ENCODE measurements at regions not wholly inside any gene's neighbourhood (a gene's known extent, or its start where the extent isn't known, plus 50 kb on each side); places are given as distances from the start of the nearest gene placed in this dataset.

DNA sequence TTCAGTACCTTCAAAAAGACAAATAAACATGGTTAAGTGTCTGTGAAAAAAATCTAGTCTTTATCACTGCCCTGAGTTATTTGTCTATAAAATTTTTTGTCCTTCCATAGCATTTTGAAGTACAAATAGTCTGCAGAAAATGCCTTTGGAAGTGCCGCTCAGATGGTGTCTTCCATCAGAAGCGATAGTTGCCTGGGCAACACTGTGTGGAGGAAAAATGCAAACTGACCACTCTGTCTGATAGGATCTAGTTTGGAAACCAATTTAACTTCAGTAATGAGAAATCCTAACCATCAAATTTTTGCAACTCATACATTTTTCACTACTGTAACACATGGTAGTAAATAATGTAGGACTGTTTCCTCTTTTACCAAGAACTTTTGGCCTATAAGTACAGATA, 449.9 kb downstream of the PRELID2 start:
- intact Hi-C loops (cut with micrococcal nuclease), result no loop called here

DNA sequence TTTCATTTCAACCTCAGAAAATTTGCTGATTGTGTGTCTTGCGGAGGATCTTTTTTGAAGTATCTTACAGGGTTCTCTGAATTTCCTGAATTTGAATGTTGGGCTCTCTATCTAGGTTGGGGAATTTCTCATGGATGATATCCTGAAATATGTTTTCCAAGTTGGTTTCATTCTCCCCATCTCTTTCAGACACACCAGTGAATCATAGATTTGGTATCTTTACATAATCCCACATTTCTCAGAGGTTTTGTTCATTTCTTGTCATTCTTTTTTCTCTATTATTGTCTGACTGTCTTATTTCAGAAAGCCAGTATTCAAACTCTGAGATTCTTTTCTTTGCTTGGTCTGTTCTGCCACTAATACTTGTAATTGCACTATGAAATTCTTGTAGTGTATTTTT, 456.9 kb downstream of the PRELID2 start:
- intact Hi-C loops (cut with micrococcal nuclease), result no loop called here

DNA sequence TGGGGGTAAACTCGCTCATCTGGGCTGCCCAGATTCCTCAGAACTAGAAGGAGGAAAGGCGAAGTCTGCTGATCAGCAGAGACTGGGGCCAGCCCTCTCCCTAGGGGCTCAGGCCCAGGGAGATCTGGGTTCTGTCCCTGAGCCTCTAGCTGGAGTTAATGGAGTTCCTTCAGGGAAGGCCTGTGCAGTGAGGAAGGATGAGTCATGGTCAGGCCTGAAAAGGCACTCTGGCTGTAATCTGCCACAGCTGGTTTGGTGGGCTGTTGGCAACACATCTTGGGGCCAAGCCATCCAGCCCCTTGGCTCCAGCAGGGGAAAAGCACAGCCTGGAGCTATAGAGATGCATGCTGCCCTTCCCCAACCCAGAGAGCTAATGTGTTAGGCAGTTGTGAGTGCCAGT, 459.6 kb downstream of the PRELID2 start:
- intact Hi-C loops (cut with micrococcal nuclease), result no loop called here

DNA sequence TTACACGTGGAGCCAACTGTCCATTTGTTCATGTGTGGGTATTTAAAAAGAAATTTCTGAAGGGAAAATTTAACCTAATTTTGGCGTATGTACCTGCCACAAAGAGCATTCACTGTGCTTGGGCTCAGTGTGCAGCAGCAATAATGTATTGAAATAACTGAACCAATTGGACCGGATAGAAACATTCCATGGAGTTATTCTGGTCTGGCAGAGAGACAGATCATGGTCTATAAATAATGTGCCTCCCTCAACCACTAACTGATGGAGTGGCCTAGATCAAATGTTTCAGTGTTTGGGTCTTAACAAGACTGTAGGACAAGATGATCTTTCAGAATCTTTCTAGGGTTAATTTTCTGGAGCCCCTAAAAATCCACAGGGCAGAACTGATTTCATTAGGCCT, 469.7 kb downstream of the PRELID2 start:
- intact Hi-C loops (cut with micrococcal nuclease), result no loop called here

DNA sequence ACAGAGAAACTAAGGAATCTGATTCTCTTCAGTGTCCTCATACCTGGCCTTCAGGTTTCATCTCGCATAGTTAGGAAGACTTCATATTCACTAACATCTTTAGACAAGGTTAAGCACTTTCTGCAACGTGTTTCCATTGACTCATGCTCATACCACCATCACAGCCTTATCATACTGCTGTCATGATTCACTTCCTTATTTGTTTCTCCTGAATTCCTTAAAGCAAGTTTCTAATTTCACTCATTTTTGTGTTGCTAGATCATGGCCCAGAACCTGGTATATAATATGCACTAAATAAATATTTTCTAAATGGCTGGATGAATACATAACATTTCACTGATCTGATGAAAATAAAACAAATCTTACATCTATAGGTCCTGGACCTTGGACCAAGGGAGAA, 472.9 kb downstream of the PRELID2 start:
- intact Hi-C loops (cut with micrococcal nuclease), result no loop called here

DNA sequence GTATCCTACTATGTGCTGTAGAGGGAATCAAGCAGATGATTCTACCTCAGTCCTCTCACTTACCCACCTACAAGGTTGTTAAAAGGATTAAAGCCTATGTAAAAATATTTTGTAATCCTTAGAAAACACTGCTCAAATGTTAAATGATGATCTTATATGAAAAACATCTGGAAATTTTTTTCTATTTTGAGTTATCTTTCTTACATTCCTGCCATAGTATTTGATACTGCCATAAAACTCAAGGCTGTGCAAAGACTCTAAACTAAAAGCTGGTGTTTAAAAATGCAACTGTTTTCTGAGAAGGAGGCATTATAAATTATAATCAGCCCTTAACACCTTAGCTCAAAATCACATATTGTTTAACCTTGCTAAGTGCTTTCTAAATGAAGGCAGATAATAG, 474.2 kb downstream of the PRELID2 start:
- intact Hi-C loops (cut with micrococcal nuclease), result no loop called here

DNA sequence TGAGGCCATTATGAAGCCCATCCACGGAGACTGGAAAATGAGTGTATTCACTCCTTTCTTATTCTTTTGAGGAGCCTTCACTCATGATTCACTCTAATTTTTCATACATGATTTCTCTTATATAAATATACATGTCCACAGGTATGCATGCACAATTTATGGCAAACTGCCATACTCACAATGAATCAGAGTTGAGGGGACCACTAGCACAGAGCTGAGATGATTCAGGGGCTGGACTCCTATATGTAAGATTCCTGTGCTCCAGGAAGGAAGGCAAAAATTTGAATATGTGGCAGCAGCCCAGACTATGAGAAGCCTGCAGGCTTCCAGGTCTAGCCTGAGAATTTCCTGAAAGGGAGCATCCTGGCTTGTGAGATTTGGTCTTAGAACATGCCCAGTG, 484.6 kb downstream of the PRELID2 start:
- intact Hi-C loops (cut with micrococcal nuclease), result no loop called here

DNA sequence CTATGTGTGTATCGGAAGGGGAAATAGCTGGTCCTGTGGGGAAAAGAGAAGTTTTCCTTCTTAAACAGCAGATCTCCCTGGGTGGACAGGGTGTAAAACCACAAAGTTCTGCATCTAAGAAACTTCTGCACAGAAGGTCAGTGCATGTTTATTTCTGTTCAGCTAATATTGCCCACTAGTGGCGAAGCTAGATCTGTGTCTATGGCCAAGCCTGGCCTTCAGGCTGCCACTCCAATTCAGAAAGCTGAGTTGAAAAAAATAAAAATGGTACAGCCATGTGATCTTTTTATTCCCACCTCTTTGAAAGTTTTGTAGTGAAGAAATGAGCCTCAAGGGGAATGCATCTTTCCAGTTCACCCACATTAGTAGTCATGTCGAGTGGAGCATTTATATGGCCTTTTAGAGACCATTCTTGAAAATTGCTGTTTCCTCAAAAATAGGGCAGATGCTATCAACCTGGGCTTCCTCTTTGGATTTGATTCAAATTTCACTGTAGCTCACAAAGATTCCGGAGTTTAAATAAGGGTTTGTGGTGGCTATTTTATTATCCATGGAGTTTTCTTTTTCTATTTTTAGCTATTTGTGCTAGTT, 488.0 kb downstream of the PRELID2 start:
- intact Hi-C loops (cut with micrococcal nuclease), result no loop called here

DNA sequence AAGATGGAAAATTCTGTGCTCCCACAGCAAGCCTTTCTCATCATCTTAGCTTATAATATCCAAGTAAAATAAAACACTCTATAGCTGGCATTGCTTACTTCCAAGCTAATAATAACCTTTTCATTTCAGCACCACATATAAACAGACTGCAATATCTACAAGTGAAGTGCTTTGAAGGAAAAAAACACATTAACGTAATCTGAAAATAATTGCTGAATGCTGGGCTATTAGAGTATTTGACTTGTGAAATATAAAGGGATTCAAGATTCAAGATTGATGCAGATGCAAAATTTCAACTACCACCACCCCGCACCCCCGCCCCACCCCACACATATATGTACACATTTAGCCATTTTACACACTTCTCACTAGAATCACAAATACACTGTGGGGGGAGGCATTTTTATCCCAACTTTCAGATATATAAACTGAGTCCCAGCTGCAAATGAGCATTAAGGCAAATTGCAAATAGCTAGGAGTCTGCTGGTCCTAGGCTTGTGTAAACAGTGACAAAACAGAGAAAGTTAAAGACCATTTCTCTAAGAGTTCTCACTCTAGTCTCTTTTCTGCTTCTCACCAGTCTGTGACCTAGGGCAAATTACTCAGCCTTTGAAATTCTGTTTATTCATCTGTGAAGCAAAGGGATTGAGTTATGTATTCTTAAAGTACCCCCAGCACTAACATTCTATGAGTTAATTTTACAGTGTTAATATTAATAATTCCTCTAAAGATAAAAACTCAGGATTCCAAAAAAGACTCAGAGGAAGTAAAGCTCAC, 489.4 kb downstream of the PRELID2 start:
- intact Hi-C loops (cut with micrococcal nuclease), result no loop called here

DNA sequence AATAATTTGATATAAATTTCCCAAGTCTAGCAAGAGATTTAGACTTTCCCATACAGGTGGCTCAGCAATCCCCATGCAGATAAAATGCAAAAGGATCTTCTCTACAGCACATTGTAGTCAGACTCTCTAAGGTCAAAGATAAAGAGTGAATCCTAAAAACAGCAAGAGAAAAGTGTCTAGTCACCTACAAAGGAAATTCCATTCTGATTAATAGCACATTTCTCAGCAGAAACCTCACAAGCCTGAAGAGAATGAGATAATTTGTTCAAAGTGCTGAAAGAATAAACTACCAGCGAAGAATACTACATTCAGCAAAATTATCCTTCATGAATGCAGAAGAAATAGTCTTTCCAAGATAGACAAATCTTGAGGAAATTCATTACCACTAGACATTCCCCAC, 493.3 kb downstream of the PRELID2 start:
- intact Hi-C loops (cut with micrococcal nuclease), result no loop called here

DNA sequence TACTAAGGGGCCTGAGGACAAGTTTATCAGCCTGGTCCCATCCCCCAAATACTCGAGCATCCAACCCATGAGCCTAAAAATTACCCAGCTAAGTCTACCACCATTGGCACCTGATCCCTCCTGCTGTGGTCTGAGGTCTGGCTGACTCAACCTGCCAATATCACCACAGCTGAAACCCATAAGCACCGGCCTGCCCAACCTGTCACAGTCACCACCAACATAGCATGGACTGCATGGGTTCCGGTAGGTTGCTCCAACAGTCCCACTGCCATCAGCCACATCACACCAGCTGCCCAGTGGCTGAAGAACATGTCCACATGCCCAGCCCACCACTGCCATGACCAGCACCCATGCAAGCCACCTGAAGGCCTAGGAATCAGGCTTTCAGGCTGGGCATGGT, 495.0 kb downstream of the PRELID2 start:
- intact Hi-C loops (cut with micrococcal nuclease), result no loop called here

DNA sequence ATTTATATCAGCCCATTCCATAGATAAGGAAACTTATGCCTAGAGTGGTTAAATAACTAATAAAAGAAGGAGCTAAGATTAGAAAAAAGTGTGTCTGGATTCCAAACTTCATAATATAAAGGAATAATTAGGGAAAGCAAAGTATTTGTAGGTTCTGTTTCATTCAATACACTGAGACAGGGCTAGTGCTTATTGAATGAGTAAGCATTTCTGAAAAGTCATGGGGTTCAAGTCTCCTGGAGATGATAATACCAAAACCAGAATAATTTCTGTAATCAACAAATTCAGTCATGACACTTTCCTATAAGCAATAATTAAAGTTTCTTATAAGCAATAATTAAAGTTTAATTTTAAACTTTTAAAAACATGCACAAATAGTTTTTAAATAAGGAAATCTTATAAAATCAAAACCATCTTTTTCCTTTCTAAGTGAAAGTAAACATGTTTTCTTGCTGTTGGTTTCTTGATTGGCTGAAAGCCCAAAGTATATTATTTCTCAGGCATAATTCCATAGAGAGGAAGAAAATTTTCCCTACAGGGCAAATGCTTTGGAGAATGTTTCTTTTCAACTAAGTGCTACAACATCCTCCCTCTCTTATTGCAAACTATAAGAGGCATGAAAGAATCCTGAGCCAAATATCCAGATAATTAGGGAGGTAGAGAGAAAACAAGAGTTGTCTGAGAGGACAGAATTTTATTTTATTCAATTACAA, 510.2 kb downstream of the PRELID2 start:
- intact Hi-C loops (cut with micrococcal nuclease), result no loop called here

DNA sequence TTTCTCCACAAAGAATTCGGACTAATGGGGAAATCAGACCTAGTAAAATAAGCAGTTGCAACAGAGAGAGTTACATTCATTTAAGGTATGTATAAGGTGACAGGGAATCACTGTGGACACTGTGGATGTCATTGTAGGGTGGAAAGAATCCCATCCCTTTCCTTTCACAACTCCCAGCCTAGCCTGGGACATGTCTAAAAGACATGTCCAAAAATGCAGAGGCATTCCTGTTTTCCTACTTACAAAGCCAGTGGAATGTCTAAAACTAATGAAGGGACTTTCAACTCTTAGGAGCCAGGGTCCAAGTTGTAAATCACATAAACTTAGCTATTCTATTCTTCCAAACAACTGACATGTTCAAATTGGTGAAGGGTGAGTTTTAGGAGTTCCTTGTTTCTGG, 511.0 kb downstream of the PRELID2 start:
- intact Hi-C loops (cut with micrococcal nuclease), result no loop called here

DNA sequence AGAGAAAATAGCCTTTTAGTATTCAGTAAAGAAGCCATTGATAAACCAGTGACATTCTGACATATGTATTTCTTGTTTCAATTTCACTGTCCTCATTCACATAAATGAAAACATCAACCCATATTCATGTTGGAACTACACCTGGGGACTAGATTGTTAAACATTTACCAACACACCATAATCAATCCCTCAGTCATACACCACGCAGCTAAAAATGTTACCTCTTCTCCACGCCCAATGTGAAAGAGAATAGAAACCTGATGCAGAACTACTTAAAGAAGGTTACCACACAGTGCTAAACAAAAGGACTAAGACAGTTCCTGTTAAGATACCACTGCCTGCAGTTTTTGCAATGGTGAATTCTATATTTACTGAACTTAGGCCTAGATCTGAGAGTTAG, 518.9 kb downstream of the PRELID2 start:
- intact Hi-C loops (cut with micrococcal nuclease), result no loop called here

DNA sequence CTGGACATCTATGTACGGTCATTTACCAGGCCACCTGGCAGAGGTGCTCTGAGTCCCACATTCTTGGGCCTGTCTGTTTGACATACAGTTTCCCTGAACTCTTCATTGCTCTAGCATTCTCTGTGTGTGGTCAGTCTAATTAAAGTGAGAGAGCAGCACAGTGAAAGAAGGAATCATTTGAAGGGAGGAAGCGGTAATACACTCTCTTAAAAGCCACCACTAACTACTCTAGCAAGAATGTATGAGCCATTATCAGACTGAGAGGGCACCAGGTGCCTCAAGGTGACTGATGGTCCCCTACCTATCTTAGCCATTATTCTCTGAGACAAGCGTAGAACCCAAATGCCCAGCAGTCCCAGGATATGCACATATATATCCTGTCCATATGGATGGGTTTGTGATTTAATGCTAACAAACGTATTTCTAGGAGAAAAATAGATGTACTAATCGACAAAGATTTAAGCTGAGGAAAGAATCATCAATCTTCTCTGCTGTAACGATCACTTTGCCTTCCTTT, 527.2 kb downstream of the PRELID2 start:
- intact Hi-C loops (cut with micrococcal nuclease), result no loop called here

DNA sequence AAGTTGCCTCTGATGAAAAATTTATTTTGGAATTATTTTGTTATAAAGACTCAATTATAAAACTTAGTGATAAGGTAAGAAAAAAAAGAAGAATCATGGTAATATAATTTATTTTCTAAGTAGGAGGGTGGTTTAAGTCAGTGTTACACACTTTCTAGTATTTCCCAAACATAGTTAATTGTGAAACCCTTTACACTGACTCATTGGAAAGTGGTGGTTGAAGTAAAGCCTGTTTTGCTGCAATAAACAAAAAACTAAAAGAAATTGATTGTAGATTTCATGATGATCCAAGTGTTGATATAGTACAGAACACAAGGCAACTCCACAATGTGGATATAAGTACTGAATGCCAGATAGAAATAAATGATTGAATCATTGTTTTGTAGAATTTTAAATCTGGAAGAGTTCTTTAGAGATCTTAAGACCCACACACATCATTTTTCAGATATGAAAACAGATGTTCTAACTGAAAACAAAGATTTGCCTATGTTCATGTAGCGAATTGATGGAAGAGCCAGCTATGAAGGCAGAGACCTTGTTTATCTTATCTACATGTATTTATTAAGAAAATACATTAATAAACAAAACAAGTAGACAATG, 539.8 kb downstream of the PRELID2 start:
- intact Hi-C loops (cut with micrococcal nuclease), result no loop called here

DNA sequence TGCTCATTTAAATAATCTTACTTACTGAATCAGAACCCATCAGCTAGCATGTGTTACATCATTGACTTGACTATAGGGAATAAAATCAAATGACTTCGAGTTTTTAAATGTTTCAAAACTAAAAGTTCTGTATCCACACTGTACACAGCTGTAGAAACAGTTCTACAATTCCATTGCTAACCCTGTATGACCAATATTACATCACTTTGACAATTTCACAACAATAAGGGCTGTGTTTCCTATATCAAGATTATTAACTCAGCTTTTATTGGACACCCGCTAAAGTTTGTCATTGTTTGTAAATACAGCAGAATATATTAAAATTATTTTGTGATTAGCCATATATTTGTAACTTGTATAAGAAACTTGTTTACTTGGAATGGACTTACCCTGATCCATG, 540.8 kb downstream of the PRELID2 start:
- intact Hi-C loops (cut with micrococcal nuclease), result no loop called here

DNA sequence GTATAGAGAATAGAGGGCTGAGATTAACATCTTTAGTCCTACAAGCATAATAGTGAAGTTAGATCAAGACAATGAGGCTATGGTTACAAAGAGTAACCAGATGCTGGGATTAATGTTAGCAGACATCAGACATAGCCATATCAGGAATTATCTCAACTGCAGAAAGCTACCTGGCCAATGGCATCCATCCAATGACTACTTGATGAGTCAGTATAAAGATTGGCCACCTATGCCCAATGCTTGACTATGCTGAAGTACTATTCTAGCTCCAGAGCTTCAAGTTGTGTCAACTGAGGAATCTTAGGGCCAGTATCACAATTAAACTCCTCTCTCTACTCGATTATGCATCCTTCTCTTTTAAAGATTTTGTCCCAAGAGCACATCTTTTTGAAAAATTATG, 541.4 kb downstream of the PRELID2 start:
- intact Hi-C loops (cut with micrococcal nuclease), result no loop called here

DNA sequence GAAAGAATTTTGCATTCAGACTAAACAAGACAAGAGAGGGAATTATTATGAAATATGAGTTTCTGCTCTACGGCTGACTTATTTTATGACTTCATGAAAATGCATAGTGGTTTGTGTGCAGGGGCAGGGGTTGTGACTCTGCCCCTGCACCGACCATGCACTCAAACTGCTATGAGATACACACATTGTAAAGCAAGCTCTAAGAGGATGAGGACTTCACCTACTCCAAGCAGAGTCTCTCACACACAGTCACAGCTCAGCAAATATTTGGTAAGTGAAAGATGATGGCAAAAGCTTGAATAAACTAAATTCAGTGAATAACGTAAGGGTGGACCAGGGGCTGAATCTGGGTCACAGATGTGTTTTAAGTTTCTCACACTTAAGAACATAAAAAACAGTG, 542.9 kb downstream of the PRELID2 start:
- intact Hi-C loops (cut with micrococcal nuclease), result no loop called here

DNA sequence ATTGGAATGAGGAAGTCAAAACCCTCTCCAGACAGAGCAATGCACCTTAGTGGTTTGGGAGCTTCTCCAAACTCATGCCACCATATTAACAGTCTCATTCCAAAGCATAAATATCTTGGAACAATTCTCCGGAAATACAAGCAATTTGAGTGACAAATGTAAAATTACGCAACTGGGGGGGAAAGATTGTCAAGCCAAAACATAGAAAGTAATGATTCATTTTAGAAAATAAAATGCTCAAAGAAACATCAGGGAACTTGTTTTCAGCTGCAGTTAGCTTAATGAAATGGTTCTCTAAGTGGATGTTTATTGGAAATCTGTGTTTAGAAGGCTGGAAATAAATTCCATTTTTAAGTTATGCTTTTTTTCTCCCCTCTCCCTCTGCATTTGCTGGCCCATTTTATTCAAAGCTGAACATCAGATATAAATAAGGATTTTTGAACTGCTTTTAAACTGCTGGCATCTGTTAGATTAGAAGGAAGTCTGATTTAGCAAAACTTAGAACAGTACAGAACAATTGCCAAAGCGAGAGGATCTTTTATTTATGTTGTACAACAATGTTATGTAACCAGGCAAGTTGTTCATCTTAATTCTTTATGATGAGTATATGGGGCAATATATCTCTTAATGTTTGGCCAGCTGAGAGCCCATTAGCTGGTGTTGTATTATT, 551.9 kb downstream of the PRELID2 start:
- intact Hi-C loops (cut with micrococcal nuclease), result no loop called here

DNA sequence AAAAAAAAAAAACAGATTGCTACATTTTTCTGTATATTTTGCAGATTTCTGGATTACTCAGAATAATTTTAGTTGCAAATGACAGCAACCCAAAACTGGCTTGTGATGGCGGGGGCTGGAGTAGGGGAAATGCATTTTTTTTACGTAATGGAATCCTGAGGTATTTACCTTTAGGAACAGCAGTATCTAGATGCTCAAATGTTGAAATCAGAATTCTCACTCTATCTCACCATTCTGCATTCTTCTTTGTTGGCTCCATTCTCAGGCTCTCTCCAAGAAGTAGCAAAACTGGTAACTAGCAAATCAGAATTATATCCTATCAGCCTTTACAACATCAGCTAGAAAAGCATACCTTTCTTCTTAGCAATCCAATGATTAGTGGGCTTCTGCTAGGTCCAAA, 554.3 kb downstream of the PRELID2 start:
- intact Hi-C loops (cut with micrococcal nuclease), result no loop called here

DNA sequence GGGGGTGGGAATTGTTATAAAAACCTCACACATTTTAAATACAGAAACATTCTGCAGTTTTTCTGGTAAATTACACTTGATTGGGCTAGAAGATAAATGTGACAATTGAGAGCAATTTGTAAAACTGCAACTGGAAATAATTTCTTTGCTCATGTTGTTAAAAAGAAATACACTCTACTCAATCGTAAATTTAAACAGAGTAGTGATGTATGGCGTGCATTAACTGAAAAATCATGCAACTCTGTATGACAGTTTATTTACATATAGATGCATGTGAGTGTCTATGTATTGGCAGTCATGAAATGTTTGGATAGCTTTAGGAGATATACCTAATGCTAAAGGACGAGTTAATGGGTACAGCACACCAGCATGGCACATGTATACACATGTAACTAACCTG, 554.9 kb downstream of the PRELID2 start:
- intact Hi-C loops (cut with micrococcal nuclease), result no loop called here
